Smooth muscle cell (in vitro differentiated cells): ENCODE measurements at regions not wholly inside any gene's neighbourhood (a gene's known extent, or its start where the extent isn't known, plus 50 kb on each side); places are given as distances from the start of the nearest gene placed in this dataset.

Source experiments
- DNase-seq: peaks from one replicate; lab custom pipeline; 2025; ENCODE audit not compliant: unreplicated experiment; lab: John Stamatoyannopoulos, UW
- H2AFZ ChIP-seq: fragments of 200-600 bp; sonication (generic); 2 replicates; pipeline ENCODE4 v1.6.0; 2016; ENCODE audit warnings: antibody characterized with exemption, low read depth, mild to moderate bottlenecking
- H3F3A ChIP-seq: fragments of 200-600 bp; sonication (generic); 2 replicates; pipeline ENCODE4 v1.6.0; 2017; ENCODE audit warnings: antibody characterized with exemption, low read depth
- H3K27ac ChIP-seq: fragments of 200-600 bp; sonication (generic); 2 replicates; pipeline ENCODE4 v1.5.1; 2016; ENCODE audit warnings: low read depth, mild to moderate bottlenecking
- H3K27me3 ChIP-seq: fragments of 200-600 bp; sonication (generic); 2 replicates; pipeline ENCODE4 v1.6.1; 2016; ENCODE audit warnings: low read depth, mild to moderate bottlenecking
- H3K36me3 ChIP-seq: fragments of 200-600 bp; sonication (generic); 2 replicates; pipeline ENCODE4 v1.5.1; 2016; ENCODE audit warnings: low read depth
- H3K4me1 ChIP-seq: fragments of 200-600 bp; sonication (generic); 2 replicates; pipeline ENCODE4 v1.5.1; 2016; ENCODE audit warnings: low read depth
- H3K4me2 ChIP-seq: fragments of 200-600 bp; sonication (generic); 2 replicates; pipeline ENCODE4 v1.6.0; 2016; ENCODE audit warnings: mild to moderate bottlenecking
- H3K4me3 ChIP-seq: fragments of 200-600 bp; sonication (generic); 2 replicates; pipeline ENCODE4 v1.5.1; 2016; ENCODE audit warnings: mild to moderate bottlenecking
- H3K79me2 ChIP-seq: fragments of 200-600 bp; sonication (generic); 2 replicates; pipeline ENCODE4 v1.6.0; 2016; ENCODE audit warnings: low read depth, mild to moderate bottlenecking
- H3K9ac ChIP-seq: fragments of 200-600 bp; sonication (generic); 2 replicates; pipeline ENCODE4 v1.6.0; 2016; ENCODE audit warnings: low read depth
- H3K9me3 ChIP-seq: fragments of 200-600 bp; sonication (generic); replicated peaks from 2 replicates; pipeline ENCODE4 v1.5.1; 2016; ENCODE audit warnings: low read depth
- H4K20me1 ChIP-seq: fragments of 200-600 bp; sonication (generic); 2 replicates; pipeline ENCODE4 v1.6.0; 2016; ENCODE audit warnings: low read depth
- CTCF ChIP-seq: fragments of 200-600 bp; sonication (generic); IDR thresholded peaks from 2 replicates; pipeline ENCODE4 v1.5.1; 2017; ENCODE audit warnings: borderline replicate concordance, mild to moderate bottlenecking, antibody characterized with exemption; ENCODE audit not compliant: insufficient read depth, poor library complexity, severe bottlenecking
- WGBS: methylation state at CpG from one replicate; pipeline ENCODE4 v1.1.7; 2016; ENCODE audit warnings: low lambda C conversion rate; 5-methylcytosine and 5-hydroxymethylcytosine counted together

DNA sequence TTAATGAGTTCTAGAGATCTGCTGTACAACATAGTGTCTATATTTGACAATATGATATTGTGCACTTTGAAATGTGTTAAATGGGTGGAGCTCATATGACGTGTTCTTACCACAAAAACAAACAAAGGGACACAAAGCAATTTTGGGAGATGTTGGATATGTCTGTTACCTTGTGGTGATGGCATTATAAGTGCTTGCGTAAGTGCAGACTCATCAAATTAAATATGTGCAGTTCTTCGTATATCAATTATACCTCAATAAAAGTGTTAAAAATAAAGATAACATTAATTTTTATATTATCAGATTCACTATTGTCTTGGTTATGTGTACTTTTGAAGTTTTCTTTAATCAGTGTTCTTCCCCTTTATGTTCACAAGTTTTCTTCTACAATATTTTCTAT lies 372.9 kb upstream of the COBL start:
- WGBS = 88% methylated on average over 3 of the region's 3 CpGs
- Histone ChIP-seq H3K4me1 (no peaks in the 10 kb centered on the region), H4K20me1 (no peaks in the 10 kb centered on the region), H3F3A (no peaks in the 10 kb centered on the region), H3K79me2 (no peaks in the 10 kb centered on the region), H3K27ac (no peak overlapping the region), H3K9ac (no peak overlapping the region), H3K27me3 (peaks cover 3% of the 10 kb centered on the region), H3K36me3 (no peaks in the 10 kb centered on the region), H3K9me3 (no peaks in the 10 kb centered on the region), H3K4me2 (no peak overlapping the region), H3K4me3 (no peak overlapping the region), H2AFZ (no peak overlapping the region)
- TF ChIP-seq CTCF = no peak
- no peak for DNase-seq

GRCh38 chr7:51685794-51686193 lies 369.2 kb upstream of the COBL start:
- H3K27me3 ChIP-seq = no peaks in the 10 kb centered on the region
- no peak overlapping the region for H3K9ac ChIP-seq
- H4K20me1 ChIP-seq = no peaks in the 10 kb centered on the region
- no peaks in the 10 kb centered on the region for H3K4me1 ChIP-seq
- H3K79me2 ChIP-seq = no peaks in the 10 kb centered on the region
- H3K4me2 ChIP-seq = no peak overlapping the region
- no peak overlapping the region for H2AFZ ChIP-seq
- H3K9me3 ChIP-seq = no peaks in the 10 kb centered on the region
- no peak for TF ChIP-seq CTCF
- no peak overlapping the region for H3K4me3 ChIP-seq
- 95% methylated on average over 4 of the region's 4 CpGs for WGBS
- no peaks in the 10 kb centered on the region for H3F3A ChIP-seq
- no peak overlapping the region for H3K27ac ChIP-seq
- no peak for DNase-seq
- no peaks in the 10 kb centered on the region for H3K36me3 ChIP-seq

DNA sequence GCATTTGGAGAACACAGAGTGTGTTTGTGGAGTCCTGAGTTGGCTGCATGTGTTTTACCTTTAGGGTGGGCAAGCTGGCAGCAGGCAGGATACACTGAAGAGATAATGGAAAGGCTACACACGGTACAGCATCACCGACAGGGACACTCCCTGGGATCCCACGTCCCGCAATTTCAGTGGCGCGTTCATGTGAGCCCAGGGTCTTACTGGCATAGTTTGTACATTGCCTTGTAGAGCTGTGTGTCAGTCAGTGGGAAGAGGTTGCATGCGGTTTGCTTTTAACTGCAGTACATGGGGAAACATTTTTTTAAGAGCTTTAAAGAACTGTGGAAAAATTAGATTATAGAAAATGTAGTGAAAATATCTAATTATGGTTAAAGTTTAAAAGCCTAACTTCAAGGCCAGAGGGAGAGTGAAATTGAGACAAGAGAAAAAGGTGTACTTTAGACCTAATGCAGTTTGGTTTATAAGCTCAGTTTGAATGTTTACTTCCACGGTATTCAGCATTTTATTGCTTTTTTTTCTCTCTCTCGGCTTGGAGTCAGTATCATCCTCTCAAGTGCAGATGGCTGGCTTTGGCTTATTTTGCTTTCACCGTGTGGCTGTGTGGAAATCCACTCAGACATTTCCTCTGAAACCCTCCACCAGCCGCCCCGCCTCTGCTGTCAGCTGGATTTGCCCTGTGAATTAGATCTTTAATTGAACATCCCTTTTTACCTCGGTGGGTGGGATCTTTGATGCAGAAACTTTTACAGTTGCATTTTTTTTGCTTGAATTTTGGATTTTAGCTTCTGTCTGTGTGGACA lies 364.2 kb upstream of the COBL start:
- Histone ChIP-seq H3K4me1 (no peaks in the 10 kb centered on the region), H3K9ac (no peak overlapping the region), H3K36me3 (no peaks in the 10 kb centered on the region), H2AFZ (peak overlapping the region; percentile 70), H3K4me2 (peak overlapping the region; percentile 2), H3F3A (no peaks in the 10 kb centered on the region), H3K4me3 (no peak overlapping the region), H3K9me3 (no peaks in the 10 kb centered on the region), H3K27ac (no peak overlapping the region), H3K79me2 (no peaks in the 10 kb centered on the region), H4K20me1 (no peaks in the 10 kb centered on the region), H3K27me3 (no peaks in the 10 kb centered on the region)
- WGBS = 68% methylated on average over 13 of the region's 13 CpGs
- no peak for DNase-seq
- TF ChIP-seq CTCF = no peak

- Histone ChIP-seq H3F3A (no peaks in the 10 kb centered on the region), H3K9me3 (no peaks in the 10 kb centered on the region), H2AFZ (no peak overlapping the region), H3K4me3 (no peak overlapping the region), H4K20me1 (no peaks in the 10 kb centered on the region), H3K9ac (no peak overlapping the region), H3K4me2 (no peak overlapping the region), H3K36me3 (no peaks in the 10 kb centered on the region), H3K79me2 (no peaks in the 10 kb centered on the region), H3K4me1 (no peaks in the 10 kb centered on the region), H3K27me3 (no peaks in the 10 kb centered on the region), H3K27ac (no peak overlapping the region)
- TF ChIP-seq CTCF = no peak
- 91% methylated on average over 9 of the region's 9 CpGs for WGBS
- DNase-seq = no peak
These were observed 362.7 kb upstream of the COBL start for GRCh38 chr7:51679358-51679757.
